Activated naive CD8-positive, alpha-beta T cell treated with anti-CD3 and anti-CD28 coated beads, Interleukin-2, amount 10 ng/mL, durations not matched to agents 7 days and 5 days (primary cell): ENCODE measurements at regions not wholly inside any gene's neighbourhood (a gene's known extent, or its start where the extent isn't known, plus 50 kb on each side); places are given as distances from the start of the nearest gene placed in this dataset.
"Not testable (repeated sequence)": the region's sequence is repeated elsewhere in the genome, so short reads cannot be mapped to it uniquely, and the experiment has no call there.

Experiments used
- ATAC-seq: fragments of 150-1000 bp; cut with Tn5 transposase; one replicate; pipeline ENCODE4 v1.10.0; 2021; ENCODE audit warnings: low read depth, moderate library complexity
- POLR2A ChIA-PET: fragments of 350-600 bp; sonication (Branson Sonifier 250); formaldehyde crosslinking; loops from one replicate; lab custom pipeline; 2021; ENCODE audit warnings: antibody characterized with exemption; lab: Charles Lee
- DNase-seq: peaks from one replicate; pipeline ENCODE4 v3.0.0; 2021
- H3K27ac Mint-ChIP-seq: one replicate; pipeline ENCODE4 v1.8.0; 2022; ENCODE audit warnings: mild to moderate bottlenecking, mixed read lengths
- H3K27me3 Mint-ChIP-seq: one replicate; pipeline ENCODE4 v1.8.0; 2022; ENCODE audit warnings: mild to moderate bottlenecking, moderate library complexity, mixed read lengths
- H3K36me3 Mint-ChIP-seq: one replicate; pipeline ENCODE4 v1.8.0; 2021; ENCODE audit warnings: mild to moderate bottlenecking, mixed read lengths
- H3K4me1 Mint-ChIP-seq: one replicate; pipeline ENCODE4 v1.8.0; 2021; ENCODE audit warnings: mixed read lengths
- H3K4me3 Mint-ChIP-seq: one replicate; pipeline ENCODE4 v1.8.0; 2022; ENCODE audit warnings: mild to moderate bottlenecking, moderate library complexity, mixed read lengths
- H3K9me3 Mint-ChIP-seq: one replicate; pipeline ENCODE4 v1.8.0; 2021; ENCODE audit warnings: mixed read lengths

DNA sequence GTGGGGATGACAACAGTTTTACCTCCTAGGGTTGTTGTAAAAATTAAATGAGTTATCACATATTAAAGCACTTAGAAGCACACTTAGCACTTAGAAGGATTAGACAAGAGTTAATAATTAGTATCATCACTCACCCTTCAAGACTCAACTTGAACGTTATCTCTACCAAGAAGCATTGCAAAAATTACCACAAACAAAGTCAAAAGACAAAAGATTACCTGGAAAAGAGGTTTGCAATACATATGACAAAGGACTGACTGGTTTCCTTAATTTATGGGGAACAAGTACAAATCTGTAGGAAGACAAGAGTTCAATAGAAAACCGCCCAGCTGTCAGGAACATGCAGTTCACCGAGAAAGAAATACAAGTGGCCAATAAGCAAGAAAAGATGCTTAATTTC lies 93.3 kb upstream of the ATP1A1 start:
- Mint-ChIP-seq H3K27me3 (peaks cover 13% of the 10 kb centered on the region), H3K9me3 (peaks cover 3% of the 10 kb centered on the region), H3K4me1 (no peaks in the 10 kb centered on the region), H3K36me3 (no peaks in the 10 kb centered on the region), H3K27ac (no peak overlapping the region), H3K4me3 (no peak overlapping the region)
- ATAC-seq (no peak), DNase-seq (no peak)
- POLR2A ChIA-PET, result no interaction called here

DNA sequence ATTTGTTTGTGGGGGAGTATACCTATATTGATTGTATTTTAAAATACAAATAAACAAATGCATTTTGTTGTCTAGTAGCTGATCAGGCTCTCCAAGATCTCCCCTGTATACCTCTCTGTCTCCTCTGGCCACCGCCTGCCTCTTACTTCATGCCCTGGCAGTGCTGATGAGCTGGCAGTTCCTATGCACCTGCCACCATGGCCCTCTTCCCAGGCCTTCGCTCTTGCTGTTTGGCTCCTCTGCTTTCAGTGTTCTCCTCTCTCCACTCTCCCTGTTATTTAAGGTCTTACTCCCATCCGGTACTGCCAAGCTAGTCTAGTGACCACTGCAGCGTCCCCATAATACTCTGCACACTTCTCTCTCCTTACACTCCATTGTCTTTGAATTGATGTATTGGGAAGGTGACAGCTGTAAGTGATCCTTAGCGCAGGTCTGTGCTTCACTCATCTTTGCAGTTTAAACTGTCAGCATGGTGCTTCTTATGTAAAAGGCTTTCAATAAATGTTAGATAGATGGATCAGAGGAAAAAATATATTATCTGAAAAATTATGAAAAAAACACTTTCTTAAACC lies 88.1 kb upstream of the ATP1A1 start:
- POLR2A ChIA-PET, result no interaction called here
- H3K9me3 Mint-ChIP-seq, result peaks cover 4% of the 10 kb centered on the region
- no peak overlapping the region for H3K27ac Mint-ChIP-seq
- H3K4me1 Mint-ChIP-seq, result no peaks in the 10 kb centered on the region
- no peak overlapping the region for H3K4me3 Mint-ChIP-seq
- H3K36me3 Mint-ChIP-seq, result no peaks in the 10 kb centered on the region
- peaks cover 13% of the 10 kb centered on the region for H3K27me3 Mint-ChIP-seq
- DNase-seq (no peak), ATAC-seq (no peak)

GRCh38 chr1:116286541-116286971 lies 86.5 kb upstream of the ATP1A1 start:
- no peaks in the 10 kb centered on the region for H3K4me1 Mint-ChIP-seq
- peaks cover 4% of the 10 kb centered on the region for H3K9me3 Mint-ChIP-seq
- no peak for DNase-seq
- H3K4me3 Mint-ChIP-seq, result no peak overlapping the region
- ATAC-seq, result no peak
- H3K27ac Mint-ChIP-seq, result no peak overlapping the region
- peaks cover 9% of the 10 kb centered on the region for H3K27me3 Mint-ChIP-seq
- H3K36me3 Mint-ChIP-seq, result no peaks in the 10 kb centered on the region
- POLR2A ChIA-PET, result no interaction called here

GRCh38 chr1:116287341-116288200 lies 85.5 kb upstream of the ATP1A1 start:
- Mint-ChIP-seq H3K9me3 (peaks cover 4% of the 10 kb centered on the region), H3K27me3 (peaks cover 3% of the 10 kb centered on the region), H3K4me3 (no peak overlapping the region), H3K36me3 (no peaks in the 10 kb centered on the region), H3K27ac (no peak overlapping the region), H3K4me1 (no peaks in the 10 kb centered on the region)
- POLR2A ChIA-PET, result no interaction called here
- DNase-seq (no peak), ATAC-seq (no peak)

DNA sequence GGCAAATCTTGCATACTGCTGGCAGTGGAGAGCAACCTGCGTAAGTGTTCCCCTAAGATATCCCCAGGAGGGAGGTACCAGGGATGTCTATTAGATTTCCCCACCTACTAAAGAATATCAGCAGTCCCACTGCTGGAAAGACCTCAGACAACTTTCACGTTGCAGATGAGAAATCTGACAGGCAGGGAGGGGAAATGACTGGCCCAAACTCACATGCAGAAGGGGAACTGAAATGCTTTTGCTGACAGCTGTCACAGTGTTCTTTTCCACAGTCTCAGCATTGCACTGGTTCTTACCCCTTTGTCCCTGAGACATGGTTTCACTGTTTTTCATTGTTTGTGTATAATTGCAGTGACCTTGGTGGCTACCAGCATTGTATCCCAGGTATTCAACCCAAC lies 84.8 kb upstream of the ATP1A1 start:
- Mint-ChIP-seq H3K36me3 (no peaks in the 10 kb centered on the region), H3K9me3 (peaks cover 1% of the 10 kb centered on the region), H3K27ac (no peak overlapping the region), H3K4me1 (no peaks in the 10 kb centered on the region), H3K27me3 (no peaks in the 10 kb centered on the region), H3K4me3 (no peak overlapping the region)
- DNase-seq (no peak), ATAC-seq (no peak)
- POLR2A ChIA-PET, result no interaction called here

DNA sequence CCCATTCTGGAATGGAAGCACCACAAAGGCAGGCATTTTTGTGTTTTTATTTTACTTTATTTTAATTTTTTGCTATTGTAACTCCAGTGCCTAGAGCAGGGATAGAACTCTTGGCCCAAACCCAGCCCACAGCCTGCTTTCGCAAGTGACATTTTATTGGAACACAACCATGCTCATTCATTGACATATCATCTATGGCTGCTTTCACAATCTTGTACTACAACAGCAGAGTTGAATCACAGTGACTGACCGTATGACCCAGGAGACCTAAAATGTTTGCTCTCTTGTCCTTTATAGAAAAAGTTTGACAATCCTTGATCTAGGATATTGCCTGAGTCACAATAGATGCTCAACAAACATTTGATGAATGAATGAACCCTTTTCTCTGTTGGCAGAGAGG lies 83.9 kb upstream of the ATP1A1 start:
- DNase-seq, result no peak
- no peaks in the 10 kb centered on the region for H3K27me3 Mint-ChIP-seq
- POLR2A ChIA-PET, result no interaction called here
- peaks cover 1% of the 10 kb centered on the region for H3K9me3 Mint-ChIP-seq
- no peaks in the 10 kb centered on the region for H3K36me3 Mint-ChIP-seq
- no peaks in the 10 kb centered on the region for H3K4me1 Mint-ChIP-seq
- no peak overlapping the region for H3K4me3 Mint-ChIP-seq
- H3K27ac Mint-ChIP-seq, result no peak overlapping the region
- no peak for ATAC-seq

- Mint-ChIP-seq H3K36me3 (no peaks in the 10 kb centered on the region), H3K27ac (no peak overlapping the region), H3K9me3 (peaks cover 1% of the 10 kb centered on the region), H3K4me1 (no peaks in the 10 kb centered on the region), H3K27me3 (no peaks in the 10 kb centered on the region), H3K4me3 (no peak overlapping the region)
- POLR2A ChIA-PET, result no interaction called here
- DNase-seq (no peak), ATAC-seq (no peak)
Measured at GRCh38 chr1:116290085-116290705, 82.8 kb upstream of the ATP1A1 start.

DNA sequence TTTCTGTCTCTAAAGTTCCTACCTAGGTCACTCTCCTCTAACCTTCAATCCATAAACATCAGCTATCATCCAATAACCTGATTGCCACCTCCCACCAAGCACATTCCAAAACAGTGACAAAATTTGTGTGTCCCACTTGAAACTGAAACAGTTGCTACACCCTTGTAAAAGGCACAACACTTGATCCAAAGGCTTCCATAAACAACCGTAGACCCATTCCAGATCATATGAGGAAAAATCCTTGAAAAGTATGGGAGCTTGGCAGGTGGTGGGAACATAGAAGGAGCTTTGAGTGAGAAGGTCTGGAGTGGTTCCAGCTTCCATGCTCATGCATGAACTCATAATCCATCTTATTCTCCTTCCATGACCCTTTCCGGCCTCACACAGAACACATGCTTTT lies 82.0 kb upstream of the ATP1A1 start:
- no peak overlapping the region for H3K4me3 Mint-ChIP-seq
- H3K27ac Mint-ChIP-seq, result no peak overlapping the region
- H3K9me3 Mint-ChIP-seq, result peaks cover under 1% of the 10 kb centered on the region
- DNase-seq (no peak), ATAC-seq (no peak)
- H3K4me1 Mint-ChIP-seq, result no peaks in the 10 kb centered on the region
- POLR2A ChIA-PET, result no interaction called here
- H3K27me3 Mint-ChIP-seq, result no peaks in the 10 kb centered on the region
- H3K36me3 Mint-ChIP-seq, result no peaks in the 10 kb centered on the region

DNA sequence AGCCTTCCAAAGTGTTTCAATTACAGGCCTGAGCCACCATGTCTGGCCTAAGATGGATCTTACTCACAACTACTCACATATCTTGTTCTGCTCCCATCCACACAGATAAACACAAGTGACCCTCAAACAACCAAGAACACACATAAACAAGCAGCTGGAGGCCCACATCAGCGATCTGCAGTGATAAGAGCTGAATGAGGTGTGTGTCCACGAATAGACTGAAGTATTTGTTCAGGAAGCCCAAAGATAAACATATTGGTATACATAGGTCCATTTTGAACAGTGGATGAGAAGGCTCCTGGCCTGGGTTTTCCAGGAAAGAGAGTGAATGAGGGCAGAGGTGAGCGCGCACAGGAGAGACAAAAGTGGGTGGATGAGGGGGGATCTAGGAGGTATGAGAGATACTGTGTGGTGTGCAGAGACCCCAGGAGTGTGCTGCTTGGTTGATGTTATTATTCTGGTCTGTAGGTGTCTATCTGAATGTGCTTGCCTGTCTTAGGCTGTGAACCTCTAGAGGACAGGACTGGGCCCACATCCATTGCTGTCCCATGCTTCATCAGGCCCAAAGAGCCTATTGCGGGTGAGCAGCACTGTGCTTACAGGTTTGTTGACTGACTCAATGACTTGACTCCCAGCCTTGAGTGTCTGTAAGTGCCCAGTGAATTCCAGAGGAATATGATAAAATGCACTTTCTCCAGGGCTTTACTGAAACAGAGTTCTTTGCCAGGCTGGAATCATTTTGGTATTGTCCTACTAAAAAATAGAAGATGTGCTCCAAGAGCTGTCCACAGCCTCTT lies 79.9 kb upstream of the ATP1A1 start:
- ATAC-seq (no peak), DNase-seq (no peak)
- no peaks in the 10 kb centered on the region for H3K4me1 Mint-ChIP-seq
- no peak overlapping the region for H3K4me3 Mint-ChIP-seq
- H3K27ac Mint-ChIP-seq, result no peak overlapping the region
- POLR2A ChIA-PET, result no interaction called here
- H3K36me3 Mint-ChIP-seq, result no peaks in the 10 kb centered on the region
- no peaks in the 10 kb centered on the region for H3K27me3 Mint-ChIP-seq
- H3K9me3 Mint-ChIP-seq, result no peaks in the 10 kb centered on the region

GRCh38 chr1:116297495-116298212 lies 75.4 kb upstream of the ATP1A1 start:
- Mint-ChIP-seq H3K4me1 (no peaks in the 10 kb centered on the region), H3K27me3 (no peaks in the 10 kb centered on the region), H3K27ac (no peak overlapping the region), H3K4me3 (no peak overlapping the region), H3K36me3 (no peaks in the 10 kb centered on the region), H3K9me3 (no peaks in the 10 kb centered on the region)
- ATAC-seq (no peak), DNase-seq (no peak)
- POLR2A ChIA-PET, result no interaction called here

DNA sequence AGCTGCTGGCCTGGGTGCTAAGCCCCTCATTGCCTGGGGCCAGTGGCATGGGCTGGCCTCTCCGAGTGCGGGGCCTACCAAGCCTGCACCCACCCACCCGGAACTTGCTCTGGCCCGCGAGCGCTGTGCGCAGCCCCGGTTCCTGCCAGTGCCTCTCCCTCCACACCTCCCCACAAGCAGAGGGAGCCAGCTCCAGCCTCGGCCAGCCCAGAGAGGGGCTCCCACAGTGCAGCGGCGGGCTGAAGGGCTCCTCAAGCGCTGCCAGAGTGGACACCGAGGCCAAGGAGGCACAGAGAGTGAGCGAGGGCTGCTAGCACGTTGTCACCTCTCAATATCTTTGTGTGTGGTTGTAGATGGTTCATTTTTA lies 74.8 kb upstream of the ATP1A1 start:
- H3K9me3 Mint-ChIP-seq, H3K27ac Mint-ChIP-seq, DNase-seq, H3K4me3 Mint-ChIP-seq, POLR2A ChIA-PET, H3K36me3 Mint-ChIP-seq, H3K4me1 Mint-ChIP-seq, H3K27me3 Mint-ChIP-seq, ATAC-seq: not testable (repeated sequence)

DNA sequence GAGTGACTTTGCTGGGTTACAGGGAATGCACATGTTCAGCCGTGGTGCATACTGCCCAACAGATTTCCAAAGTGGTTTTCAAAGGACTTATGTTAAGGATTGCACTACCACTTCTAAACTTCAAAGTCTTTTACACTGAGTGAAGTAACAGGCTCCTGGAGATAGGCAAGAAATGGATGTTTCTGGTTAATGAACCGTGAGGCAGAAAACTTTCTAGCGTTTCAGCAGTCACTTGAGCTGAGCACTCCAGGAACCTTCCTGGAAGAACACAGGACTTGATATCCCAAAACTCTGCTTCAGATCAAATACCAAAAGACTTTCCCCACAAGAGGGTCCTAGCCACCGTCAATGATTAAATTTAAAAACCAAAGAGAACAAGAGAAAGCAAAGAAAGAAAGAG lies 74.3 kb upstream of the ATP1A1 start:
- ATAC-seq (no peak), DNase-seq (no peak)
- Mint-ChIP-seq H3K4me3 (no peak overlapping the region), H3K27me3 (no peaks in the 10 kb centered on the region), H3K9me3 (no peaks in the 10 kb centered on the region), H3K36me3 (no peaks in the 10 kb centered on the region), H3K4me1 (no peaks in the 10 kb centered on the region), H3K27ac (no peak overlapping the region)
- POLR2A ChIA-PET, result no interaction called here

DNA sequence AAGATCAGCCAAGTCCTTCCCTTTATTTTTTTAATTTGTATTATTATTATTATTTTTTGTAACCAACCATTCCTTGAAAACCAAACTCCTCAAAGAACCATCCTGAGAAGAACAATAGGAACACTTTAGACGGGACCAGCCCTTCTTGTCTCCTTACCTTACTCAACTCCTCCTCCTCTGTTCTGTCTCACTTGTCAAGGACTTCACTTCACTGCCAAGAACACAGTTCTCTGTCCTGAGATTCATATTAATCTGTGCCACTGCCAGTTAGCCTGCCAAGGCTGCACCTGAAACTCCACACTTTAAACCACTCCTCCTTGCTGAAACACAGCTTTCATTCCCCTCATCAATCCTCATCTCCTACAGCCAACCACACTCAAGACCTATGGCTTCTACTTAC lies 73.8 kb upstream of the ATP1A1 start:
- Mint-ChIP-seq H3K36me3 (no peaks in the 10 kb centered on the region), H3K4me3 (no peak overlapping the region), H3K4me1 (no peaks in the 10 kb centered on the region), H3K27me3 (no peaks in the 10 kb centered on the region), H3K27ac (no peak overlapping the region), H3K9me3 (no peaks in the 10 kb centered on the region)
- DNase-seq, result no peak
- POLR2A ChIA-PET, result no interaction called here
- no peak for ATAC-seq
